ENCODE measurements at regions not wholly inside any gene's neighbourhood (a gene's known extent, or its start where the extent isn't known, plus 50 kb on each side); places are given as distances from the start of the nearest gene placed in this dataset.

DNA sequence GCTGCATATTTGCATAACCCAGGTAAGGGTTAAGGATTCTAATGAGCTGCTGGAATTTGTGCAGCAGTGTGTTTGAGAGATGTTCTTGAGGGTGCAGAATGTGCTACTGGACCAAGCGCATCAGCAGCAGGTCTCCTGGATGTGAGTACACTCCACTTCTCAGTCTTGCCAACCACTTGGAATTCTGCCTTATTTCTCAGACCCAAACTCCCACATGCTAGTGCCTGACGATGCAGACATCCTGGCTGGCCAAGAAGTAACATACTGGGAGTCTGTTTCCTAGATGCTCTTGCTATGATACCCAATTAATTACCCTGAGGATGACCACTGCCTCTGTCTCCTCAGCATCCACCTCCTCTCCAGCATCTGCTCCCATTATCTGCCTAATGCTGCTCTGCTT, 186.6 kb downstream of the MOXD1 start:
- no peak for DNase-seq
- Mint-ChIP-seq H3K4me3 (no peak overlapping the region), H3K4me1 (no peaks in the 10 kb centered on the region), H3K36me3 (ENCODE audit: insufficient read depth in 1 of 3, low read depth in 3 of 3) (no peaks in the 10 kb centered on the region), H3K9me3 (peaks cover 0 to 2% of the 10 kb centered on the region in 2 experiments; a peak in 1 of 5 replicates), H3K27ac (no peak overlapping the region), H3K27me3 (ENCODE audit: low read depth) (peaks cover 11% of the 10 kb centered on the region)
- Histone ChIP-seq H4K5ac (ENCODE audit: insufficient read length, low read depth, low read length) (no peak overlapping the region), H3K9me3 (ENCODE audit: control insufficient read depth, low read depth, low read length) (no peaks in the 10 kb centered on the region), H3K9ac (ENCODE audit: extremely low read depth, insufficient read length, low read length) (no peak overlapping the region), H3T11ph (ENCODE audit: low read length) (no peak overlapping the region), H2BK20ac (ENCODE audit: low read depth, low read length, poor library complexity, severe bottlenecking) (no peak overlapping the region), H3K23me2 (ENCODE audit: insufficient read length, low read depth, low read length, poor library complexity, severe bottlenecking) (no peaks in the 10 kb centered on the region), H3K79me2 (ENCODE audit: insufficient read depth, low read length) (no peaks in the 10 kb centered on the region), H3K4me1 (ENCODE audit: insufficient read depth, low read length) (no peaks in the 10 kb centered on the region), H2BK120ac (ENCODE audit: low read depth, low read length, poor library complexity, severe bottlenecking) (no peak overlapping the region), H2AK5ac (ENCODE audit: insufficient read length, low read length) (no peak overlapping the region), H3K79me1 (ENCODE audit: insufficient read depth, low read depth, low read length, poor library complexity, severe bottlenecking) (no peaks in the 10 kb centered on the region), H2BK15ac (ENCODE audit: low read depth, low read length) (no peak overlapping the region), H3K56ac (ENCODE audit: insufficient read length, low read depth, low read length) (no peak overlapping the region), H4K20me1 (ENCODE audit: control insufficient read depth, insufficient read depth, insufficient read length) (no peaks in the 10 kb centered on the region), H3K27me3 (ENCODE audit: insufficient read depth, low read length) (no peaks in the 10 kb centered on the region), H4K8ac (replicated peaks; ENCODE audit: insufficient read length, low read depth, low read length) (no peak overlapping the region), H2BK12ac (ENCODE audit: insufficient read length, low read depth, low read length) (no peak overlapping the region), H4K91ac (ENCODE audit: insufficient read length, low read depth, low read length) (no peak overlapping the region), H3K18ac (ENCODE audit: insufficient read length, low read depth, low read length) (no peak overlapping the region), H3K27ac (ENCODE audit: insufficient read length, low read depth, low read length) (no peak overlapping the region), H3K4ac (ENCODE audit: low read depth, low read length) (no peak overlapping the region), H3K4me2 (ENCODE audit: insufficient read depth, insufficient read length, low read length) (no peak overlapping the region), H3K14ac (ENCODE audit: insufficient read depth, low read length) (no peak overlapping the region), H3K23ac (ENCODE audit: insufficient read length, low read depth, low read length) (no peak overlapping the region), H2AFZ (ENCODE audit: low read length) (no peak overlapping the region), H2BK5ac (ENCODE audit: insufficient read length, low read length) (no peak overlapping the region)
- WGBS (ENCODE audit: extremely low coverage, insufficient read length, low lambda C conversion rate) = no CpG with 5 or more reads among the region's 2 CpGs
- TF ChIP-seq, protein P1, sequence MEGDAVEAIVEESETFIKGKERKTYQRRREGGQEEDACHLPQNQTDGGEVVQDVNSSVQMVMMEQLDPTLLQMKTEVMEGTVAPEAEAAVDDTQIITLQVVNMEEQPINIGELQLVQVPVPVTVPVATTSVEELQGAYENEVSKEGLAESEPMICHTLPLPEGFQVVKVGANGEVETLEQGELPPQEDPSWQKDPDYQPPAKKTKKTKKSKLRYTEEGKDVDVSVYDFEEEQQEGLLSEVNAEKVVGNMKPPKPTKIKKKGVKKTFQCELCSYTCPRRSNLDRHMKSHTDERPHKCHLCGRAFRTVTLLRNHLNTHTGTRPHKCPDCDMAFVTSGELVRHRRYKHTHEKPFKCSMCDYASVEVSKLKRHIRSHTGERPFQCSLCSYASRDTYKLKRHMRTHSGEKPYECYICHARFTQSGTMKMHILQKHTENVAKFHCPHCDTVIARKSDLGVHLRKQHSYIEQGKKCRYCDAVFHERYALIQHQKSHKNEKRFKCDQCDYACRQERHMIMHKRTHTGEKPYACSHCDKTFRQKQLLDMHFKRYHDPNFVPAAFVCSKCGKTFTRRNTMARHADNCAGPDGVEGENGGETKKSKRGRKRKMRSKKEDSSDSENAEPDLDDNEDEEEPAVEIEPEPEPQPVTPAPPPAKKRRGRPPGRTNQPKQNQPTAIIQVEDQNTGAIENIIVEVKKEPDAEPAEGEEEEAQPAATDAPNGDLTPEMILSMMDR (conservative IDR thresholded peaks at IDR 0.05) = no peak
